Ovary (tissue), 3 donors: ENCODE measurements at regions not wholly inside any gene's neighbourhood (a gene's known extent, or its start where the extent isn't known, plus 50 kb on each side); places are given as distances from the start of the nearest gene placed in this dataset.

ENCODE experiments used
- EP300 ChIP-seq: sonication (generic); formaldehyde crosslinking; IDR thresholded peaks from one replicate; pipeline ENCODE4 v1.6.1; 2017; ENCODE audit warnings: antibody characterized with exemption
- POLR2A ChIP-seq: fragments of 450-650 bp; IDR thresholded peaks from one replicate; pipeline ENCODE4 v1.6.1; 2017; ENCODE audit warnings: antibody characterized with exemption, mild to moderate bottlenecking, moderate library complexity
- TF ChIP-seq, protein P1 (sequence below), 3 donors: fragments of 450-650 bp in 2 of 3; fragments of 200-600 bp in 1 of 3; IDR thresholded peaks; one replicate each; pipeline versions ENCODE4 v1.5.1 to v1.8.0; 2016 to 2022; ENCODE audit warnings: antibody characterized with exemption in 3 of 3, mild to moderate bottlenecking in 1 of 3
- donor health status: DM: no; HTN: no; CAD: no.

GRCh38 chr2:195535911-195536522 lies 121.0 kb upstream of the SLC39A10 start:
- TF ChIP-seq, protein P1, sequence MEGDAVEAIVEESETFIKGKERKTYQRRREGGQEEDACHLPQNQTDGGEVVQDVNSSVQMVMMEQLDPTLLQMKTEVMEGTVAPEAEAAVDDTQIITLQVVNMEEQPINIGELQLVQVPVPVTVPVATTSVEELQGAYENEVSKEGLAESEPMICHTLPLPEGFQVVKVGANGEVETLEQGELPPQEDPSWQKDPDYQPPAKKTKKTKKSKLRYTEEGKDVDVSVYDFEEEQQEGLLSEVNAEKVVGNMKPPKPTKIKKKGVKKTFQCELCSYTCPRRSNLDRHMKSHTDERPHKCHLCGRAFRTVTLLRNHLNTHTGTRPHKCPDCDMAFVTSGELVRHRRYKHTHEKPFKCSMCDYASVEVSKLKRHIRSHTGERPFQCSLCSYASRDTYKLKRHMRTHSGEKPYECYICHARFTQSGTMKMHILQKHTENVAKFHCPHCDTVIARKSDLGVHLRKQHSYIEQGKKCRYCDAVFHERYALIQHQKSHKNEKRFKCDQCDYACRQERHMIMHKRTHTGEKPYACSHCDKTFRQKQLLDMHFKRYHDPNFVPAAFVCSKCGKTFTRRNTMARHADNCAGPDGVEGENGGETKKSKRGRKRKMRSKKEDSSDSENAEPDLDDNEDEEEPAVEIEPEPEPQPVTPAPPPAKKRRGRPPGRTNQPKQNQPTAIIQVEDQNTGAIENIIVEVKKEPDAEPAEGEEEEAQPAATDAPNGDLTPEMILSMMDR (IDR thresholded peaks at IDR 0.05) = no peak
- TF ChIP-seq EP300 = no peak
- TF ChIP-seq POLR2A = no peak
